ENCODE measurements at regions not wholly inside any gene's neighbourhood (a gene's known extent, or its start where the extent isn't known, plus 50 kb on each side); places are given as distances from the start of the nearest gene placed in this dataset.

DNA sequence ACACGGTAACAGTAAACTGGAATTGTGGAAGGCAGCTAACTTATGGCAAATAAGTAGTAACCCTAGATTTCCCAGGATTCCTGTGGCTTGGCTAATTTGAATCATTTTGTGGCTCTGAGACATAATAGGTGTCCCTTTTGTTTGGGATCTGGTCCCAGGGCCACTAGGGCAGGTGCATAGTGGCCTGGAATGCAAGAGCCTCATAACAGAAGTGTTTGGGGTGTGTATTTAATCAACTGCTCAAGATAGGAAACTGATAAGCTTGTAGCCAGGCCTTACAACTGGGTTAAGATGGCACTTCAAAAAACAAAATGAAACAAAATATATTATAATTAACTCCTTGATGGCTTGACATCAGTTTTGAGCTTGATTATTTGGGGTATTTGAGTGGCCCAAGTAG, 541.8 kb downstream of the ETV1 start:
- H3K27ac Mint-ChIP-seq = no peak overlapping the region
- H3K4me1 Mint-ChIP-seq = no peaks in the 10 kb centered on the region
- H3K4me3 Mint-ChIP-seq = no peak overlapping the region
- H3K9me3 Mint-ChIP-seq = no peaks in the 10 kb centered on the region
- DNase-seq = no peak
- no peaks in the 10 kb centered on the region for H3K36me3 Mint-ChIP-seq
- no peaks in the 10 kb centered on the region for H3K27me3 Mint-ChIP-seq

DNA sequence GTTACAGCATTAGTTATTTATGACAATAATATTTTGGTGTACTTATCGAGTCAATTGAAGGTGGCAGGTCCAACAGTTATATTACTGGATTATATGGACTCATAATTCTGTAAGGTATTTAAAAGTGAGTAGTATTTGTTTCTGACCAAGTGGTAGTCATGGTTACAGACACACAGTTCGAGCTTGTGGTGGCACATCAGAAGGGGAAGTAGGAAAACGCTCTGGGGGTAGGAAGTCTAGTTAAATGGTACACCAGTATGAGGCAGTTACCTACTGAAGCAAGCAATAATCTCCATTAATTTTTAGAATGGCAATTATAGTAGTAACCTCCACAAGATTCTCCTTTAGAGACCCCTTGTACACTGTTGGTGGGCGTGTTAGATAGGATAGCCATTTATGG, 541.2 kb downstream of the ETV1 start:
- Mint-ChIP-seq H3K4me3 (no peak overlapping the region), H3K9me3 (no peaks in the 10 kb centered on the region), H3K36me3 (no peaks in the 10 kb centered on the region), H3K27ac (no peak overlapping the region), H3K27me3 (no peaks in the 10 kb centered on the region), H3K4me1 (no peaks in the 10 kb centered on the region)
- no peak for DNase-seq

DNA sequence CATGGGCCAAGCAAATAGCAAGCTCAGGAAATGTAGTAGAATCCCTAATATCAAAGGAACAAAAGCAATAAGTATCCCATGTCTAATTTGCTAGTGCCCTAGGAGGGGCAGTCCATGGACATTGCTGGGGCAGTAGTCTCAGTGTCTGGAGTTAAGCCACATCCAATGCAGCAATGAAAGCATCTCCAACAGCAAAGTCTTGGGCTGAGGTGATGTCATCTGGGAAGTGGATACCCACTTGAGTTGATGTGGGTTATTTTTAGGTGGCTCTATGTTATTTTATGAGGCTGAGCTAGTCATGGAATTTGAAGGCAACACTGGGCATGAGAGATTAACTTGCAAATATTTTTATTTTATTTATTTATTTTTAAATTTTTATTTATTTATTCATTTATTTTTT, 540.0 kb downstream of the ETV1 start:
- no peak overlapping the region for H3K4me3 Mint-ChIP-seq
- DNase-seq = no peak
- no peaks in the 10 kb centered on the region for H3K36me3 Mint-ChIP-seq
- H3K4me1 Mint-ChIP-seq = no peaks in the 10 kb centered on the region
- H3K9me3 Mint-ChIP-seq = no peaks in the 10 kb centered on the region
- no peaks in the 10 kb centered on the region for H3K27me3 Mint-ChIP-seq
- no peak overlapping the region for H3K27ac Mint-ChIP-seq

- no peak overlapping the region for H3K4me3 Mint-ChIP-seq
- H3K36me3 Mint-ChIP-seq = no peaks in the 10 kb centered on the region
- no peak for DNase-seq
These were observed 534.4 kb downstream of the ETV1 start for GRCh38 chr7:13454916-13455592.

DNA sequence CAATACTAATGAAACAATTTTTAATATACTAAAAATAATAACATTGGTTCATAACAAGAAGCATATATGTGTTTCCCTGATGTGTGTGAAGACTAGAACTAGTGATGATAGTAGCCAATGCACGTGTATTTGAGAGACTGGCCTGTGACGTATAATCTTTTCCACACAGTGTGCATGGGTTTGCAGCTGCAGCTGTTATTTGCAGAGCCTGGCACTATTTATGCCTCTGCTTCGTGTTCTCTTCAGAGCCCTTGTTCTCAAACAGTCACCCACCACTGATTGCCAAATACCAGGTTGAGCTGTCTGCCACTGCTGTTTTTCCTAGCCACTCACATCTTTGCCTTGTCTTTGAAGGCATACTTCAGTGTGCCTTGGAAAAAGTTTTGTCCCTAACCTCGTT, 531.7 kb downstream of the ETV1 start:
- Mint-ChIP-seq H3K36me3 (no peaks in the 10 kb centered on the region), H3K27me3 (no peaks in the 10 kb centered on the region), H3K4me3 (no peak overlapping the region), H3K4me1 (no peaks in the 10 kb centered on the region), H3K9me3 (no peaks in the 10 kb centered on the region), H3K27ac (no peak overlapping the region)
- no peak for DNase-seq

More at GRCh38 chr7:13454916-13455592, 534.4 kb downstream of the ETV1 start:
- Mint-ChIP-seq H3K4me1 (no peaks in the 10 kb centered on the region), H3K27me3 (no peaks in the 10 kb centered on the region), H3K9me3 (no peaks in the 10 kb centered on the region), H3K27ac (no peak overlapping the region)

DNA sequence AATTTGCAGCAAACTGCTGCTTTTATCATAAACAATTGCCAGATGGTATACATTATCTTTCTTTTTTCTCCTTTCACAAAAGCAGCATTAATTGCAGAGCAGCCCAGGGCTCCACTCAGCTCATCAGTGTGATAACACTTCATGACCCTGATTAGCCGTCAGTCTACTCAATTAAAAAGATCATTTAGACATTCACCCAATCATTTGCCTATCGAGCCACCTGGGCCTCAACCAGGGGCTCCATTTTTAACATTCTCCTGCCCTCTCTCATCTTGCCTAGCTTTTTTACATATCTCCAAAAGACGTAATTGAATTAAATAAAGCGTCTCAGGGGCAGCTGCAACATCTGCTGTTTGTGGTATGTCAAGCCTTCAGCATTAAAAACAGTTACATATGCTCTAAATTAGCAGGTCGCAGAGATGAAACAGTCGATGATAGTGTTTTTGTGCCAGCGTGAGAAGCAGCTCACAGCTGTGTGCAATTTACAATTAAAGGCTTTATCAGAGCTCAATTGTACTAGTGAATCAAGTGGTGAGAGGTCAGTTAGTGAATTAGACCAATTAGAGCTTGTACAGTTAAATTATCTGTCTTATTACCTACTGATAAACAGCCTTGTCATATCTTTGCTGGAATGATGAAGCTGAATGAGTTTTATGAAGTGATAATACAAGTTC, 522.5 kb downstream of the ETV1 start:
- H3K4me3 Mint-ChIP-seq = no peak overlapping the region
- no peak overlapping the region for H3K27ac Mint-ChIP-seq
- H3K27me3 Mint-ChIP-seq = no peaks in the 10 kb centered on the region
- DNase-seq = no peak
- no peaks in the 10 kb centered on the region for H3K9me3 Mint-ChIP-seq
- H3K36me3 Mint-ChIP-seq = no peaks in the 10 kb centered on the region
- no peaks in the 10 kb centered on the region for H3K4me1 Mint-ChIP-seq

DNA sequence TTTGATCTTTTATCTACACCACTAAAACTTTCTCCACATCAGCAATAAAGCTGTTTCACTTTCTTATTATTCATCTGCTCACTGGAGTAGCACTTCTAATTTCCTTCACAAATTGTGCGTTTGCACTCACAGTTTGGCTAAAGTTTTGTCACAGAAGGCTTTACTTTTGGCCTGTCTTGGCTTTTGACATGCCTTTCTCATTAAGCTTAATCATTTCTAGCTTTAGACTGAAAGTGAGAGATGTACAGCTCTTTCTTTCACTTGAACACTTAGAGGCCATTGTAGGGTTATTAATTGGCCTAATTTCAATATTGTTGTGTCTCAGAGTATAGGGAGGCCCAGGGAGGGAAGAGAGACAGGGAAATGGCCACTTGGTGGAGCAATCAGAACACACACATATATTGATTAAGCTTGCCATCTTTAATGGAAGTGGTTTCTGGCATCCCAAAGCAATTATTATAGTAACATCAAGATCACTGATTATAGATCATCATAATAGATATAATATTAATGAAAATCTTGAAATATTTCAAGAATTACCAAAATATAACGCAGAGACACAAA, 512.5 kb downstream of the ETV1 start:
- no peak for DNase-seq
- Mint-ChIP-seq H3K27ac (no peak overlapping the region), H3K27me3 (no peaks in the 10 kb centered on the region), H3K36me3 (no peaks in the 10 kb centered on the region), H3K4me3 (no peak overlapping the region), H3K9me3 (no peaks in the 10 kb centered on the region), H3K4me1 (no peaks in the 10 kb centered on the region)

- Mint-ChIP-seq H3K9me3 (peaks cover 3% of the 10 kb centered on the region), H3K27ac (no peak overlapping the region), H3K4me3 (no peak overlapping the region), H3K36me3 (no peaks in the 10 kb centered on the region), H3K27me3 (peaks cover 3% of the 10 kb centered on the region), H3K4me1 (no peaks in the 10 kb centered on the region)
- DNase-seq = no peak
These were observed 500.1 kb downstream of the ETV1 start for GRCh38 chr7:13489386-13489785.

- peaks cover 5% of the 10 kb centered on the region for H3K9me3 Mint-ChIP-seq
- H3K4me3 Mint-ChIP-seq = no peak overlapping the region
- DNase-seq = no peak
- H3K4me1 Mint-ChIP-seq = no peaks in the 10 kb centered on the region
- H3K36me3 Mint-ChIP-seq = no peaks in the 10 kb centered on the region
- no peaks in the 10 kb centered on the region for H3K27me3 Mint-ChIP-seq
- H3K27ac Mint-ChIP-seq = no peak overlapping the region
These were observed 492.5 kb downstream of the ETV1 start for GRCh38 chr7:13496976-13497375.

- no peak for DNase-seq
- no peak overlapping the region for H3K4me3 Mint-ChIP-seq
- H3K4me1 Mint-ChIP-seq = no peaks in the 10 kb centered on the region
- peaks cover 5% of the 10 kb centered on the region for H3K9me3 Mint-ChIP-seq
- no peaks in the 10 kb centered on the region for H3K27me3 Mint-ChIP-seq
- H3K27ac Mint-ChIP-seq = no peak overlapping the region
- no peaks in the 10 kb centered on the region for H3K36me3 Mint-ChIP-seq
These were observed 480.9 kb downstream of the ETV1 start for GRCh38 chr7:13508586-13508985.

- no peak for DNase-seq
- H3K4me3 Mint-ChIP-seq = no peak overlapping the region
- H3K4me1 Mint-ChIP-seq = no peaks in the 10 kb centered on the region
- no peak overlapping the region for H3K27ac Mint-ChIP-seq
- no peaks in the 10 kb centered on the region for H3K36me3 Mint-ChIP-seq
- H3K9me3 Mint-ChIP-seq = peaks cover 3% of the 10 kb centered on the region
- no peaks in the 10 kb centered on the region for H3K27me3 Mint-ChIP-seq
These were observed 470.7 kb downstream of the ETV1 start for GRCh38 chr7:13518738-13519137.

DNA sequence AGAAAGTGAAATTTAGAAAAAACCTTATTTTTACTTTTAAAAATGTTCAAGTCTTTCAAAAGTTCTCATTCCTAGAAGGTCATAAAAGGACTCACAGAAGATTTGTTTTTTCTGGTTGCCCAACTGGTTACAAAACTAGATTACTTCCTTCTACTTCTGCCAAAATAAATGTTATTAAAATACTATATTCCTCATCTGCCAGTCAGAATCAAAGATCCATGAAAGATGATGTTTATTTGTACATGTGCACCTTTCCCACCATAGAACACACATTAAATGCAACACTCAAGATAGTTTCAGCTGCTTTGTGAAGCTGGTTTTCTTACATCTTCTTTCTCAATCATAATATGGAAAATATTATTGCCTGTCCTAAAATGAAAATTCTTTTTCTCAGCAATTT, 465.4 kb downstream of the ETV1 start:
- Mint-ChIP-seq H3K9me3 (no peaks in the 10 kb centered on the region), H3K36me3 (no peaks in the 10 kb centered on the region), H3K27me3 (no peaks in the 10 kb centered on the region), H3K4me3 (no peak overlapping the region), H3K27ac (no peak overlapping the region), H3K4me1 (no peaks in the 10 kb centered on the region)
- no peak for DNase-seq

GRCh38 chr7:13532028-13532753, 457.3 kb downstream of the ETV1 start:
- Mint-ChIP-seq H3K4me3 (no peak overlapping the region), H3K36me3 (no peaks in the 10 kb centered on the region), H3K27ac (no peak overlapping the region), H3K27me3 (no peaks in the 10 kb centered on the region), H3K4me1 (no peaks in the 10 kb centered on the region), H3K9me3 (no peaks in the 10 kb centered on the region)
- DNase-seq = no peak

DNA sequence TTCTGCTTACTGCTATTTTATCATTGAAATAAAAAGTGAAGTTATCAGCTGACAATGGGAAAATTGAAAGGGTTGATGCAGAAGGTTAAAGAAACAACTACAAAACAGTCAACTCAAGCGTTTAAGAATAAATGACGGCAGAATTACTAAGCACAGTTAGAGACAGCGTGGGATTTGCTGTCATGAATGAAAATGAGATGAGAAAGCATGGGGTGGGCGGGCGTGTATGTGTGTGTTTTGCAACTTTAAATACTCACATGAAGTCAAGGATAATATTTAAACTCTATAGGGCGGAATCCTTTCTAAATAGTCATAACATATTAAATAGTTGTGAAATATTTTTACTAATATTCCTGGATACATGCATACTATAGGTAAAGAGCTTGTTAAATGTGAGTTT, 450.8 kb downstream of the ETV1 start:
- Mint-ChIP-seq H3K36me3 (no peaks in the 10 kb centered on the region), H3K4me1 (no peaks in the 10 kb centered on the region), H3K9me3 (no peaks in the 10 kb centered on the region), H3K27me3 (no peaks in the 10 kb centered on the region), H3K27ac (no peak overlapping the region), H3K4me3 (no peak overlapping the region)
- DNase-seq = no peak

DNA sequence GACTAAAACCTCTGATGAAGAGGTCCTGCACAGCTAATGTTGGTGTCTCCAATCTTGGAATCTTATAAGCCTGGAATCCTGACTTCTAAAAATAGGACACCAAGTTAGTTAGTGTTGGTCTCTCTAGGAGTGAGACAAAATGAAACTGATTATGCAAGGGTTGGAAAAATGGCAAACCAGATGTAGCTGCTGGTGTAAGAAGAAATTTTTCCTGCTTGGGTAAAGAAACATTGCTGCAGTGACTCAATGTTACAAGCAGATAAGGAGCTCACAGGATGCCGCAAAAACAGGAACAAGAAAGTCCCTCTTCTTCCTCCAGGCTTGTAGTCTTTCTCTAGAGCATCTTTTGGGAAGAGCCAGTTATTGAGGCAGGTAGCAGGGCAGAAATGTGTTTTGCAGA, 449.0 kb downstream of the ETV1 start:
- no peak for DNase-seq
- no peak overlapping the region for H3K4me3 Mint-ChIP-seq
- no peaks in the 10 kb centered on the region for H3K9me3 Mint-ChIP-seq
- no peak overlapping the region for H3K27ac Mint-ChIP-seq
- no peaks in the 10 kb centered on the region for H3K27me3 Mint-ChIP-seq
- no peaks in the 10 kb centered on the region for H3K36me3 Mint-ChIP-seq
- no peaks in the 10 kb centered on the region for H3K4me1 Mint-ChIP-seq

All from activated naive CD8-positive, alpha-beta T cell treated with anti-CD3 and anti-CD28 coated beads for 36 hours (primary cell).